GM06990 (cell line): ENCODE measurements at regions not wholly inside any gene's neighbourhood (a gene's known extent, or its start where the extent isn't known, plus 50 kb on each side); places are given as distances from the start of the nearest gene placed in this dataset.

Experiments used
- DNase-seq: peaks from one replicate; pipeline ENCODE4 v3.0.0-alpha.2; 2011; ENCODE audit not compliant: insufficient read length; ENCODE audit errors: extremely low read depth
- H3K27me3 ChIP-seq: replicated peaks from 2 replicates; pipeline ENCODE4 v1.6.0; 2011; ENCODE audit warnings: low read length; ENCODE audit not compliant: control insufficient read depth, insufficient read depth
- H3K36me3 ChIP-seq: 2 replicates; pipeline ENCODE4 v1.5.1; 2011; ENCODE audit warnings: low read length; ENCODE audit not compliant: control insufficient read depth, insufficient read depth
- H3K4me3 ChIP-seq: replicated peaks from 2 replicates; pipeline ENCODE4 v1.5.1; 2011; ENCODE audit warnings: low read depth, mild to moderate bottlenecking, control low read depth, low read length
- TF ChIP-seq, protein P1 (sequence below): IDR thresholded peaks from 2 replicates; pipeline ENCODE4 v1.5.1; 2011; ENCODE audit warnings: low read length, control low read depth, mild to moderate bottlenecking, inconsistent platforms; ENCODE audit not compliant: insufficient read depth, poor library complexity, severe bottlenecking

DNA sequence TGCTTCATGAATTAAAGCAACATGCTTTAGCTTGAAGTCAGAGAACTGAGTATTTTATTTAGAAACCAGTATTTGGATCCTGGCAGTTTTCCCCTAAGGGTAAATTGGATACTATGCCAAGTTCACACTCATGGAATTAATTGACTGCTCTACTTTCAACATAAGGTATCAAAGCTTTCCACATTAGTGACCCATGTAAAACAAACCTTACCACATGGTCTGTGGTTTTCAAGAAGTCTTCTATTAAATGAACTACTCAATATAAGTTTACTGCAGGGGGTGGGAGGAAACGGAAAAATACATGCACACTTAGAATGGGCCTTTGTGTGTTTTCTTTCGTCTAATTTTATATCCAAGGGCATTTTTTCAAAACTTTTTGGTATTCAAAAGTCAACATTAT, 232.0 kb upstream of the FBXL7 start:
- TF ChIP-seq, protein P1, sequence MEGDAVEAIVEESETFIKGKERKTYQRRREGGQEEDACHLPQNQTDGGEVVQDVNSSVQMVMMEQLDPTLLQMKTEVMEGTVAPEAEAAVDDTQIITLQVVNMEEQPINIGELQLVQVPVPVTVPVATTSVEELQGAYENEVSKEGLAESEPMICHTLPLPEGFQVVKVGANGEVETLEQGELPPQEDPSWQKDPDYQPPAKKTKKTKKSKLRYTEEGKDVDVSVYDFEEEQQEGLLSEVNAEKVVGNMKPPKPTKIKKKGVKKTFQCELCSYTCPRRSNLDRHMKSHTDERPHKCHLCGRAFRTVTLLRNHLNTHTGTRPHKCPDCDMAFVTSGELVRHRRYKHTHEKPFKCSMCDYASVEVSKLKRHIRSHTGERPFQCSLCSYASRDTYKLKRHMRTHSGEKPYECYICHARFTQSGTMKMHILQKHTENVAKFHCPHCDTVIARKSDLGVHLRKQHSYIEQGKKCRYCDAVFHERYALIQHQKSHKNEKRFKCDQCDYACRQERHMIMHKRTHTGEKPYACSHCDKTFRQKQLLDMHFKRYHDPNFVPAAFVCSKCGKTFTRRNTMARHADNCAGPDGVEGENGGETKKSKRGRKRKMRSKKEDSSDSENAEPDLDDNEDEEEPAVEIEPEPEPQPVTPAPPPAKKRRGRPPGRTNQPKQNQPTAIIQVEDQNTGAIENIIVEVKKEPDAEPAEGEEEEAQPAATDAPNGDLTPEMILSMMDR = no peak
- H3K27me3 ChIP-seq = no peaks in the 10 kb centered on the region
- no peak overlapping the region for H3K4me3 ChIP-seq
- no peaks in the 10 kb centered on the region for H3K36me3 ChIP-seq
- no peak for DNase-seq

DNA sequence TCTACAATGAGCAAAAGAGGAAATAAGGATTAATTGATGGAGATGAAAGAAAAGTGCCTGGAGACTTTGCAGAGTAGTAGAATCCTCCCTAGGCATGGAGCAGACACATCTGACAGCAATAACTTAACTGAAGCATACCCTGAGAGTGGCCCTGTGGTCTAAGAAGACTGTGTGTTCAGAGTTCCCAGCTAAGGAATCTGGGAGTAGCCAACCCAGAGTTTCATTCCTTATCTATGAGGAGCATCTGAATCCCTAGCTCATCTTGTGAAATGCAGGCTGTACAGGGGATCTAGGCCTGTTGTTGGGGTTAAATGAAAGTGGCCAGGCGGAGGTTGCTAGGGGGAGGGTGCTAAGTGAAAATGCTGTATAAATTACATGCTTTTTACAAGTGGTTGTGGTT, 233.1 kb upstream of the FBXL7 start:
- Histone ChIP-seq H3K36me3 (no peaks in the 10 kb centered on the region), H3K27me3 (no peaks in the 10 kb centered on the region), H3K4me3 (no peak overlapping the region)
- TF ChIP-seq, protein P1 = no peak
- no peak for DNase-seq

DNA sequence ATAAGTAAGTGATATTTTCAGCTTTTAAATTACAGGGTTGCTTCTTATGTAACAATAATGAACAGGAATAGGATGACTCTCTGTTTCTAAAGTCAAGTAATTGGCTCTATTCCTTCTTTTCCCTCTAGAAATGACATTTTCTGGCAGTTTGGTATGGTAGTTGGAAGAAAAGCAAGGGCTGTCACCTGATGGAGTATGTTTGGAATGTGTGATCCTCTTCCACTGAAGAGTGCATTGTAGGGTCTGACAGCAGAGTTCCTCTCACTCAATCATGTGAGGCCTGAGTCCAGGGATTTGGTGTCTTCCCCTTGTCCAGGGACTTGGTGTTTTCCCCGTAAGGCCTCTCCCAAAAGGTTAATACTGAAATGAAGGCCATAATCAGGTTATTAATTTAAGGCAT, 233.8 kb upstream of the FBXL7 start:
- Histone ChIP-seq H3K27me3 (no peaks in the 10 kb centered on the region), H3K4me3 (no peak overlapping the region), H3K36me3 (no peaks in the 10 kb centered on the region)
- no peak for DNase-seq
- TF ChIP-seq, protein P1 = no peak

DNA sequence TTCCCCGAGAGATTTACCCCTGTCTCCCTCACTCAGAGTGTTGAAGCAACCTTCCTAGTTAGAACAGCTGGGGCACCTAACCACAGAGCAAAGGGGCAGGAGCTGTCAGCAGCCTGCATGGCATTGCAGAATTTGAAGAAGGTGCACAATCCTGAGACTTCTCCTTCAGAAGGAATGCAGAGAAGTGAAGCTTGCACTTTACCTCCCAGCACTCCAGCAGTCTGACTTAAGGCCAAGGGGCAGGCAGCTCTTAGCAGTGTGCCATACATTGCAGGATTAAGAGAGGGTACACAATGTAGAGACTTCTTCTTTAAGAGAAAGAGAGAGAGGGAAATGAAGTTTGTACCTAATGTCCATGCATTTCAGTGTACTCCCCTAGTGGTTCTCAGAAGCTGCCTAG, 236.0 kb upstream of the FBXL7 start:
- H3K27me3 ChIP-seq = no peaks in the 10 kb centered on the region
- H3K4me3 ChIP-seq = no peak overlapping the region
- TF ChIP-seq, protein P1 = no peak
- DNase-seq = no peak
- no peaks in the 10 kb centered on the region for H3K36me3 ChIP-seq

DNA sequence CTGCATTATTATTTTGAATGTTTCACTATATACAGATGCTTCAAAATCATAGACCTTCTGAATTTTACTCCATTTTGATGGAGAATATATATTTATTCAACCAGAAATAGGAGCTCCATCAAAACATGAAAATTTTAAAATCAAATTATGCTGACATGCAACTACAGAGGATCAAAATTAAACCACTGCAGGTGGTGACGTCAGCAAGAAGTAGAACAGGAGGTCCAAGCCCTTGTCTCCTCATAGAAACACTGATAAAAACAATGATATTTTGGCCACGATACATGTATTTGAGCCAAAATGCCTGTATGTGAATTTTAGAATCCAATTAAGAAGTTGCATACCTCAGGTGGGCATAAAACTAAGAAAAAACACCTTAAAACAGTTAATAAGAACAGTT, 236.6 kb upstream of the FBXL7 start:
- Histone ChIP-seq H3K27me3 (no peaks in the 10 kb centered on the region), H3K4me3 (no peak overlapping the region), H3K36me3 (no peaks in the 10 kb centered on the region)
- TF ChIP-seq, protein P1 = no peak
- no peak for DNase-seq

DNA sequence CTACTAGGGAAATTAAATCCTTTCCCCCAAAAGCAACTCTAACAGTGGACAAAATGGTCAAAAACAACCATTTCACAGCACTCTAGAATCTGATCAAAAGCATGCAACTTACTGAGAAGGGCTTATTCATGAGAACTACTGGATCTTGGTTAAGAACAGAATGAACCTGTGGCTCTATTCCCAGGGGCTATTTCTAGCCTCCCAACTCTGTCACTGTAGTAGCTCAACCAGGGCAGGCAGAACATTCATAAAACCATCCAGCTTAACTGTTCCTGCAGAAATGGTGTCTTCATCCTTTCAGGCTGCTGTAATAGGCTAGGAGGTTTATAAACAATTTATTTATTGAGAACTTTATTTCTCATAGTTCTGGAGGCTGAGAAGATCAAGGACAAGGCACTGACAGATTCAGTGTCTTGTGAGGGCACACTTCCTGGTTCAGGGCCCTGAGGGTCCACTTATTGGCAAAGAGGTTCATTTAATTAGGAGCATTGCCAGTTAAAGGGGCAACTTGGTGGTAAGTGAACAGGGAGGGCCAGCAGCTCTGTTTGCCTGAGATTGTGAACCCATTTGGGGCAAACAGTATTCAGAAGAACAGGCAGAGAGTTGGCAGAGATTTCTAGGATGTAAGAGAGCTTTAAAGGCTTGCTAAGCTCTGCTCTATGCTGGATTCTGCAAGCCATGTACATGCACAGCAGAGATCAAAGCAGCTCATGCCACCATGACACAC, 238.5 kb upstream of the FBXL7 start:
- no peak for DNase-seq
- Histone ChIP-seq H3K4me3 (no peak overlapping the region), H3K27me3 (no peaks in the 10 kb centered on the region), H3K36me3 (no peaks in the 10 kb centered on the region)
- TF ChIP-seq, protein P1 = no peak
